WERI-Rb-1 (cell line): ENCODE measurements at regions not wholly inside any gene's neighbourhood (a gene's known extent, or its start where the extent isn't known, plus 50 kb on each side); places are given as distances from the start of the nearest gene placed in this dataset.
"Not testable (repeated sequence)": the region's sequence is repeated elsewhere in the genome, so short reads cannot be mapped to it uniquely, and the experiment has no call there.

Experiments used
- DNase-seq: peaks from one replicate; pipeline ENCODE4 v3.0.0-alpha.2; 2020
- H3K27ac ChIP-seq: fragments of 250-450 bp; sonication (Bioruptor Pico); 2 replicates; pipeline ENCODE4 v1.5.1; 2020; ENCODE audit warnings: mild to moderate bottlenecking, moderate library complexity
- H3K27me3 ChIP-seq: fragments of 250-450 bp; sonication (Bioruptor Pico); 2 replicates; pipeline ENCODE4 v1.5.1; 2021; ENCODE audit warnings: mild to moderate bottlenecking, low read depth, moderate library complexity; ENCODE audit not compliant: insufficient read depth, severe bottlenecking
- H3K36me3 ChIP-seq: fragments of 250-450 bp; sonication (Bioruptor Pico); 2 replicates; pipeline ENCODE4 v1.5.1; 2020; ENCODE audit warnings: mild to moderate bottlenecking, moderate library complexity
- H3K4me3 ChIP-seq: 2 replicates; pipeline ENCODE4 v1.5.1; 2011; ENCODE audit warnings: low read depth, mild to moderate bottlenecking, control low read depth, low read length
- H3K9me3 ChIP-seq: fragments of 250-450 bp; sonication (Bioruptor Pico); 2 replicates; pipeline ENCODE4 v1.5.1; 2021; ENCODE audit warnings: mild to moderate bottlenecking, moderate library complexity; ENCODE audit not compliant: severe bottlenecking
- CTCF ChIP-seq: IDR thresholded peaks from 2 replicates; pipeline ENCODE4 v1.5.1; 2011; ENCODE audit warnings: low read depth, mild to moderate bottlenecking, control low read depth, inconsistent platforms, low read length

DNA sequence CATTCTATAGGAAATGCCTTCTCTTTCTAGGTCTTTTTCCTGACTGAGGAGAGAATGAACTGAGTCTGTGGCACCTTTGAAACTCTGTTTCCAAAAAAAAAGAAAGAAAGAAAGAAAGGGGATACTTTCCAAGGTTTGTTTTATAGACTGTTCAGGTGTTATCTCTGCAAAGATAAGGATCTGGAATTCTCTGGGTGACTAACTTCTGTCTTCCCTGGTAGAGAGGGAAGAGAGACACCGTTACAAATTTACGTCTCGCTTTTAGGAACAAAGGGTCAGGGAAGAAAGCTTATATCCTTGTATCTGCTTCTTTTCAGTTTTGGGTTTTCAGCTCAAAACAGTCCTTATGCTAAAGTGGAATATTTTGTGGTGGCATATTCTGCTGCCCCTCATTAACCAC, 314.1 kb downstream of the RAPGEF2 start:
- Histone ChIP-seq H3K27me3 (no peaks in the 10 kb centered on the region), H3K36me3 (no peaks in the 10 kb centered on the region), H3K27ac (no peak overlapping the region), H3K9me3 (peaks cover 6% of the 10 kb centered on the region), H3K4me3 (no peak overlapping the region)
- DNase-seq, result no peak
- no peak for TF ChIP-seq CTCF

DNA sequence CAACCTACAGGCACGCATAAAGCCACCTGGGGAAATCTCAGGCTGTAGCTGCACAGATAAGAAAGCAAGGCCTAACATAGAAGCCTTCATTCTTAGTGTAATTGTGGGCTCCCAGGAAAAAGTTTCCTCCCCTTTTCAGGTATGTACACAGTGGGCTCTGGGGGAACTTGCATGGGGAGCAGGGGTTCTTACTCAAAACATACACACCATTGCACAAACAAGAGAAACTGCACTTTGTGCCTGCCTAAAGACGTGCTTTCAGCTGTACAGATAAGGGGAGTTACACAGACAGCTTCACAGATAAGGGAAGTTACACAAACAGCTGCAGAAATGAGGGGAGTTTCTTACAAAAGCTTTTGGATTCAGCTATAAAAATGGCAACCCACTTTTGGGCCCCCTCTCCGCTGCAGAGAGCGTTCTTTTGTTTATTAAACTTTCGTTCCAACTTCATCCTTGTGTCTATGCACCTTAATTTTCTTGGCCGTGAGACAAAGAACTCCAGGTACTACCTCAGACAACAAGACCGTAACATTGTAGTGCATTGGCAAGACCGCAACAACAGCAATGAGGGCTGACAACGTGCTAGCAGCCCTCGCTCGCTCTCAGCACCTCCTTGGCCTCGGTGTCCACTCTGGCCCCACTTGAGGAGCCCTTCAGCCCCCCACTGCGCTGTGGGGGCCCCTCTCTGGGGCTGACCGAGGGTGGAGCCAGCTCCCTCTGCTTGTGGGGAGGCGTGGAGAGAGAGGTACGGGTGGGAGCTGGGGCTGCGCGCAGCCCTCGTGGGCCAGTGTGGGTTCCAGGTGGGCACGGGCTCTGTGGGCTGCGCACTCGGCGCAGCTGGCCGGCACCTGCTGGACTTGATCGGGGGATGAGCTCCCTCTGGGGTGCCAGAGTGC, 317.5 kb downstream of the RAPGEF2 start:
- H3K36me3 ChIP-seq, result no peaks in the 10 kb centered on the region
- no peaks in the 10 kb centered on the region for H3K27me3 ChIP-seq
- TF ChIP-seq CTCF, result no peak
- H3K9me3 ChIP-seq, result peaks cover 6% of the 10 kb centered on the region
- no peak overlapping the region for H3K4me3 ChIP-seq
- no peak overlapping the region for H3K27ac ChIP-seq
- DNase-seq, result no peak

GRCh38 chr4:159421058-159421419, 318.2 kb downstream of the RAPGEF2 start:
- not testable (repeated sequence) for H3K4me3 ChIP-seq, H3K27ac ChIP-seq, H3K9me3 ChIP-seq, H3K27me3 ChIP-seq, H3K36me3 ChIP-seq, DNase-seq

GRCh38 chr4:159422019-159422418, 319.1 kb downstream of the RAPGEF2 start:
- Histone ChIP-seq H3K9me3 (peaks cover 6% of the 10 kb centered on the region), H3K4me3 (no peak overlapping the region), H3K27me3 (no peaks in the 10 kb centered on the region), H3K27ac (no peak overlapping the region), H3K36me3 (no peaks in the 10 kb centered on the region)
- TF ChIP-seq CTCF, result no peak
- DNase-seq, result no peak

DNA sequence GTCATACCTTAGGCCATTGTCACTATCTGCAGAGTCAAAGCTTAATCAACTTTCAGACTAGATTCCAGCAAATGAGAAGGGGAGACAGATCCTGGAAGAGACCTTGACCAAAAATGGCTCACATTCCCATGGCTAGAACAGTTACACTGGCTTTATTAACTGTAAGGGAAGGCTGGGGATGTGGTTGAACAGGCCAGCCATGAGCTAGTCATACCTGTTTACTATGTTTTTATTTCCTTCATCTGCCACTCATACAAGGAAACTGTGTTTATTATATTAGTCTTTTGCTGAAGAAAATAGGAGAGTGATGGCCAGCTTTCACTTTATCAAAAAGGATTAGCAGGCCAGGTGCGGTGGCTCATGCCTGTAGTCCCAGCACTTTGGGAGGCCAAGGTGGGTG, 319.7 kb downstream of the RAPGEF2 start:
- Histone ChIP-seq H3K27ac (no peak overlapping the region), H3K9me3 (peaks cover 6% of the 10 kb centered on the region), H3K27me3 (no peaks in the 10 kb centered on the region), H3K4me3 (no peak overlapping the region), H3K36me3 (no peaks in the 10 kb centered on the region)
- TF ChIP-seq CTCF, result no peak
- no peak for DNase-seq

DNA sequence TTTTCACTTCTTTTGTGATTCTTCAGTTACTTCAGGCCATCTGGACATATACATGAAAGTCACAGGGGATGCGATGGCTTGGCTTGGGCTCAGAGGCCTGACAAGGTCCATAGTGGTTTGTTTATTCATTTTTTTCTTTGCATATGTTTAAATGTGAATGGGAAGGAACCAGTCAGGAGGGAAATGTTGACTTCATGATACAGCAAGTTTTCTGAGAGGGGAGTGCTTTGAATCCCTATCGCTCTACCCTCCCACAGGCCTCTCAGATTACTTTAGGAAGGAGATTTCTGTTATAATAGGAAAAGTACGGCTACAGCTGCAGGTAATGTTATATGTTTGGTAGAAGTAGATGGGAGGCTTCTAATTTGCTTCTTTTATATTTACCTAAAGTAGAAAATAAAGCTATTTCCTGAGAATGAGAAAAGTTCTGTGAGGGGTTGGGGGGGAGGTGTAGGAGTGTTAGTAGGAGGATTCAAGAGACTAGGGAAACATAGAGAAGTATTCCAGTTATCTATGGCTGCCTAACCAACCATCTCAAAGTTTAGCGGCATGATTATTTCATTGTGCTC, 322.9 kb downstream of the RAPGEF2 start:
- Histone ChIP-seq H3K36me3 (no peaks in the 10 kb centered on the region), H3K27me3 (no peaks in the 10 kb centered on the region), H3K27ac (no peak overlapping the region), H3K9me3 (no peaks in the 10 kb centered on the region), H3K4me3 (no peak overlapping the region)
- no peak for DNase-seq
- TF ChIP-seq CTCF, result no peak
